HCT116 (cell line): ENCODE measurements at regions not wholly inside any gene's neighbourhood (a gene's known extent, or its start where the extent isn't known, plus 50 kb on each side); places are given as distances from the start of the nearest gene placed in this dataset.

Experiments
- ATAC-seq: fragments of 200-7000 bp; cut with Tn5 transposase; 2 replicates; pipeline ENCODE4 v1.9.1; 2020; ENCODE audit warnings: mild to moderate bottlenecking, moderate library complexity
- BruUV-seq: library from RNA; stranded (reverse); fragments of 400-500 nt; replicated peaks from 2 replicates; lab custom pipeline; 2021; lab: Mats Ljungman, UMichigan
- CTCF ChIA-PET: fragments of 300-600 bp; sonication (Branson Sonifier 250); formaldehyde crosslinking; loops from one replicate; lab custom pipeline; 2021; ENCODE audit warnings: antibody characterized with exemption; lab: Charles Lee
- POLR2A ChIA-PET: fragments of 300-600, 350-600 bp; sonication (Branson Sonifier 250); formaldehyde crosslinking; loops from one replicate; lab custom pipeline; 2021; ENCODE audit warnings: antibody characterized with exemption; lab: Charles Lee
- RAD21 ChIA-PET, 2 experiments: fragments of 300-600 bp; sonication (Branson Sonifier 250); formaldehyde crosslinking; loops; one replicate each; lab custom pipeline; 2023; ENCODE audit warnings: low total read pairs in 2 of 2; ENCODE audit not compliant: uncharacterized antibody in 2 of 2, unreplicated experiment in 2 of 2, low non-redundant PET in 1 of 2; lab: Charles Lee
- DNase-seq: peaks from one replicate; pipeline ENCODE4 v3.0.0-alpha.2; 2010; ENCODE audit warnings: low read depth, low spot score
- H2AFZ ChIP-seq: fragments of 200-600 bp; shearing (Covaris generic), sonication (generic); 2 replicates; pipeline ENCODE4 v1.6.1; 2017; ENCODE audit warnings: low read depth, mixed run types, mixed read lengths, antibody characterized with exemption, low read length; ENCODE audit not compliant: poor library complexity, severe bottlenecking
- H3K27ac ChIP-seq: 2 replicates; pipeline ENCODE4 v1.5.1; 2012; ENCODE audit warnings: low read depth, low read length
- H3K27me3 ChIP-seq: fragments of 200-600 bp; sonication (generic); 2 replicates; pipeline ENCODE4 v1.6.1; 2016; ENCODE audit warnings: mixed run types, low read length, mixed read lengths; ENCODE audit not compliant: insufficient read depth
- H3K36me3 ChIP-seq, 2 experiments: fragments of 200-500 bp in 1 of 2; fragments of 200-600 bp in 1 of 2; sonication (Bioruptor generic) in 1 of 2; sonication (generic) in 1 of 2; 2 replicates each; pipeline versions ENCODE4 v1.5.1 to v1.6.1; 2014 to 2016; ENCODE audit warnings: low read length in 2 of 2, inconsistent platforms in 1 of 2, mixed read lengths in 1 of 2, mixed run types in 1 of 2; ENCODE audit not compliant: insufficient read depth in 2 of 2, control insufficient read depth in 1 of 2
- H3K4me1 ChIP-seq, 2 experiments: fragments of 200-600 bp in 1 of 2; sonication (generic) in 1 of 2; 2 replicates each; pipeline versions ENCODE4 v1.5.1 to v1.6.1; 2012 to 2017; ENCODE audit warnings: low read length in 2 of 2, inconsistent platforms in 1 of 2, mild to moderate bottlenecking in 1 of 2, mixed read lengths in 1 of 2, mixed run types in 1 of 2, moderate library complexity in 1 of 2; ENCODE audit not compliant: insufficient read depth in 2 of 2, control insufficient read depth in 1 of 2
- H3K4me2 ChIP-seq: fragments of 200-600 bp; sonication (generic); 2 replicates; pipeline ENCODE4 v1.6.1; 2017; ENCODE audit warnings: mixed run types, low read length, mixed read lengths
- H3K4me3 ChIP-seq, 2 experiments: fragments of 200-600 bp in 1 of 2; sonication (generic) in 1 of 2; replicated peaks in 1 of 2; 2 replicates each; pipeline ENCODE4 v1.5.1; 2011 to 2016; ENCODE audit warnings: low read length in 2 of 2, control low read depth in 1 of 2, low read depth in 1 of 2, mild to moderate bottlenecking in 1 of 2, mixed read lengths in 1 of 2, mixed run types in 1 of 2
- H3K79me2 ChIP-seq: fragments of 200-600 bp; sonication (generic); 2 replicates; pipeline ENCODE4 v1.6.1; 2017; ENCODE audit warnings: mild to moderate bottlenecking, mixed run types, low read length, moderate library complexity, mixed read lengths; ENCODE audit not compliant: insufficient read depth
- H3K9ac ChIP-seq: fragments of 200-600 bp; sonication (generic); 2 replicates; pipeline ENCODE4 v1.6.1; 2016; ENCODE audit warnings: low read length, mixed read lengths
- H3K9me2 ChIP-seq: fragments of 200-600 bp; sonication (generic), shearing (Covaris generic); 2 replicates; pipeline ENCODE4 v1.6.1; 2017; ENCODE audit warnings: mixed run types, mild to moderate bottlenecking, moderate library complexity; ENCODE audit not compliant: insufficient read depth
- H3K9me3 ChIP-seq, 2 experiments: fragments of 200-500 bp in 1 of 2; fragments of 200-600 bp in 1 of 2; sonication (Bioruptor generic) in 1 of 2; sonication (generic) in 1 of 2; 2 replicates each; pipeline ENCODE4 v1.6.1; 2014 to 2017; ENCODE audit warnings: low read length in 2 of 2, mixed read lengths in 2 of 2, inconsistent platforms in 1 of 2, low read depth in 1 of 2, mild to moderate bottlenecking in 1 of 2, mixed run types in 1 of 2, moderate library complexity in 1 of 2; ENCODE audit not compliant: control insufficient read depth in 1 of 2, insufficient read depth in 1 of 2
- H4K20me1 ChIP-seq: fragments of 200-600 bp; sonication (generic), shearing (Covaris generic); 2 replicates; pipeline ENCODE4 v1.6.1; 2017; ENCODE audit warnings: mixed run types, mild to moderate bottlenecking, moderate library complexity; ENCODE audit not compliant: insufficient read depth
- CBX3 ChIP-seq: IDR thresholded peaks from 2 replicates; pipeline ENCODE4 v1.6.1; 2012; ENCODE audit warnings: low read depth
- EGR1 ChIP-seq: IDR thresholded peaks from 2 replicates; pipeline ENCODE4 v1.6.1; 2012; ENCODE audit warnings: low read depth
- EZH2 ChIP-seq: fragments of 200-600 bp; sonication (generic); IDR thresholded peaks from 2 replicates; pipeline ENCODE4 v1.6.1; 2017; ENCODE audit warnings: antibody characterized with exemption, mixed run types
- JUND ChIP-seq: IDR thresholded peaks from 2 replicates; pipeline ENCODE4 v1.6.1; 2012
- POLR2A ChIP-seq: IDR thresholded peaks from 2 replicates; pipeline ENCODE4 v1.7.0; 2011; ENCODE audit warnings: borderline replicate concordance; ENCODE audit not compliant: insufficient read depth, insufficient read length; ENCODE audit errors: extremely low read depth
- POLR2AphosphoS5 ChIP-seq: IDR thresholded peaks from 2 replicates; pipeline ENCODE4 v1.6.1; 2011; ENCODE audit warnings: mild to moderate bottlenecking, low read depth, low read length, moderate library complexity
- RAD21 ChIP-seq: IDR thresholded peaks from 2 replicates; pipeline ENCODE4 v1.6.1; 2012; ENCODE audit warnings: low read depth, mild to moderate bottlenecking
- SIN3A ChIP-seq: IDR thresholded peaks from 2 replicates; pipeline ENCODE4 v1.6.1; 2012; ENCODE audit warnings: low read depth
- TCF7L2 ChIP-seq: IDR thresholded peaks from 2 replicates; pipeline ENCODE4 v1.7.0; 2011; ENCODE audit warnings: borderline replicate concordance, inconsistent platforms; ENCODE audit not compliant: insufficient read depth, insufficient read length; ENCODE audit errors: extremely low read depth
- YY1 ChIP-seq: IDR thresholded peaks from 2 replicates; pipeline ENCODE4 v1.6.1; 2011; ENCODE audit warnings: low read length, low read depth, moderate library complexity, mild to moderate bottlenecking; ENCODE audit not compliant: insufficient replicate concordance; ENCODE audit errors: extremely low read depth
- ZFX ChIP-seq: fragments of 450-650 bp; IDR thresholded peaks from 2 replicates; pipeline ENCODE4 v1.6.1; 2017
- ZNF274 ChIP-seq: fragments of 200-500 bp; sonication (Bioruptor generic); IDR thresholded peaks from 2 replicates; pipeline ENCODE4 v1.6.1; 2014; ENCODE audit warnings: mild to moderate bottlenecking, low read depth, low read length, inconsistent platforms
- intact Hi-C: fragments of 100-400 bp; cut with micrococcal nuclease; formaldehyde crosslinking; loops from 2 replicates; pipeline ENCODE4 v1.10.0; 2022
- TF ChIP-seq, protein P1 (sequence below): IDR thresholded peaks from 2 replicates; pipeline ENCODE4 v1.6.1; 2012
- TF ChIP-seq, protein P2 (sequence below): IDR thresholded peaks from 2 replicates; pipeline ENCODE4 v1.6.1; 2012; ENCODE audit warnings: low read depth
- TF ChIP-seq, protein P3 (sequence below): IDR thresholded peaks from 2 replicates; pipeline ENCODE4 v1.6.1; 2012

DNA sequence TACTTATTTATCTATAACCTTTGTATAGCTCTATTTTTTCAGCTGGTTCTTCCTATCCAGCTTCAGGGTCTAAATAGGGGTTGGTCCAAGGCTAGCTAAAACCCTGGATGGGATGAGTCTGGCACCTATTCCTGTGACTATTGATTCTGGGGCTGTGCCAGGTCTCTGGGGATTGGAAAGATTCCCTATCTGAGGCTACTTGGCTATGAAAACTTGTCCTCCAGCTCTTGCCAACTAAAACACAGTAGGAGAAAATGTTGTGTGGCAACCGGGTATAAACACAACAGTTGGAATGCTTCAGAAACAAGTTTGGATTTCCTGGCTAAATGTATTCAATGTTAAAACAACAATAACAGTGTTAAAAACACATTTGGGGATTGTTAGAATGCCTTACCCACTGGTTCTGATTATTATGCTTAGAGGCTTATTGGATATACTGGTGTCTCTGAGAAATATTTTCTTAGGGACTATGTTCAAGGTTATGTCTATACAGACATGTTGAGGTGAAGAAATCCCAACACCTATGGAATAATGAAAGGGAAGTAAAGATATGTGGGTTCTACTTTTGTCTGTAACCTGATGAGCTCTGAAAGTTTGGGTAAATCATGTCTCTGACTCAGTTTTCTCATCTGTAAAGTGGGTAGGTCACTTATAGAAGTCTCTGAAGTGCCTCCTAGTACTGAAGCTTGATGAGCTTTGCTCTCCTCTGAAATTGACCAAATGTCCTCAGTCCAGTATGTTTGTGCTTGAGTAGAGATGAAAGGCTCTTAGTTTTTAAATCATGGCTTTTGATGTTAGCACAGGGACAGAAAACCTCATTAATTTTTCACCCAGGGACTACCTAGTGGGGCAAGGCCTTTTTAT is 460.7 kb downstream of the MTX2 start:
- H2AFZ ChIP-seq = no peak overlapping the region
- intact Hi-C loops = no loop called here
- H3K9me2 ChIP-seq = no peaks in the 10 kb centered on the region
- DNase-seq = no peak
- no peaks in the 10 kb centered on the region for H4K20me1 ChIP-seq
- H3K27me3 ChIP-seq = peaks cover 58% of the 10 kb centered on the region
- no peak overlapping the region for H3K4me2 ChIP-seq
- no peak for ATAC-seq
- POLR2A ChIA-PET = interaction anchor here (0.5 kb wide), 1 partner anchor 356 kb away, joined by 4 read pairs; no protein-coding TSS in a partner anchor
- peaks cover 0 to 2% of the 10 kb centered on the region in 2 experiments; a peak in 1 of 4 replicates for H3K4me1 ChIP-seq
- H3K36me3 ChIP-seq = no peaks in the 10 kb centered on the region
- CTCF ChIA-PET = no interaction called here
- no TSS peak for BruUV-seq
- no peak for TF ChIP-seq CBX3
- no peak for TF ChIP-seq EZH2
- TF ChIP-seq RAD21 = no peak
- TF ChIP-seq, protein P1, sequence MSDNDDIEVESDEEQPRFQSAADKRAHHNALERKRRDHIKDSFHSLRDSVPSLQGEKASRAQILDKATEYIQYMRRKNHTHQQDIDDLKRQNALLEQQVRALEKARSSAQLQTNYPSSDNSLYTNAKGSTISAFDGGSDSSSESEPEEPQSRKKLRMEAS = no peak
- no peak for TF ChIP-seq POLR2AphosphoS5
- H3K79me2 ChIP-seq = no peaks in the 10 kb centered on the region
- H3K4me3 ChIP-seq = no peak overlapping the region
- no peaks in the 10 kb centered on the region for H3K9me3 ChIP-seq
- no peak overlapping the region for H3K27ac ChIP-seq
- RAD21 ChIA-PET = no interaction called here
- H3K9ac ChIP-seq = no peak overlapping the region

DNA sequence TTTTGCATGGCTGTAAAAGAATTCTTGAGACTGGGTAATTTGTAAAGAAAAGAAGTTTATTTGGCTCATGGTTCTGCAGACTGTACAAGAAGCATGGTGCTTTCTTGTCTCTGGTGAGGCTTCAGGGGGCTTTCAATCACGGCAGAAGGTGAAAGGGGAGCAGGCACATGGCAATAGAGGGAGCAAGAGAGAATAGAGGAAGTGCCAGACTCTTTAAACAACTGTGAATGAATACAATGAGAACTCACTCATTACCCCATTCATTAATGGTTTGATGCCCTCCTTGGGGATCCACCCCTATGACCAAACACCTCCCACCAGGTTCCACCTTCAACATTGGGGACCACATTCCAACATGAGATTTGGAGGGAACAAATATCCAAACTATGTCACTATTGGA is 463.5 kb downstream of the MTX2 start:
- H3K9me2 ChIP-seq = no peaks in the 10 kb centered on the region
- RAD21 ChIA-PET = no interaction called here
- ATAC-seq (no peak), DNase-seq (no peak)
- no peaks in the 10 kb centered on the region for H4K20me1 ChIP-seq
- H3K79me2 ChIP-seq = no peaks in the 10 kb centered on the region
- no peak overlapping the region for H3K27ac ChIP-seq
- no peak overlapping the region for H3K9ac ChIP-seq
- H2AFZ ChIP-seq = no peak overlapping the region
- peaks cover 42% of the 10 kb centered on the region for H3K27me3 ChIP-seq
- no peak for TF ChIP-seq YY1
- no peak for TF ChIP-seq ZFX
- no peak for TF ChIP-seq EZH2
- TF ChIP-seq POLR2A = no peak
- TF ChIP-seq JUND = no peak
- TF ChIP-seq, protein P1 = no peak
- TF ChIP-seq, protein P2, sequence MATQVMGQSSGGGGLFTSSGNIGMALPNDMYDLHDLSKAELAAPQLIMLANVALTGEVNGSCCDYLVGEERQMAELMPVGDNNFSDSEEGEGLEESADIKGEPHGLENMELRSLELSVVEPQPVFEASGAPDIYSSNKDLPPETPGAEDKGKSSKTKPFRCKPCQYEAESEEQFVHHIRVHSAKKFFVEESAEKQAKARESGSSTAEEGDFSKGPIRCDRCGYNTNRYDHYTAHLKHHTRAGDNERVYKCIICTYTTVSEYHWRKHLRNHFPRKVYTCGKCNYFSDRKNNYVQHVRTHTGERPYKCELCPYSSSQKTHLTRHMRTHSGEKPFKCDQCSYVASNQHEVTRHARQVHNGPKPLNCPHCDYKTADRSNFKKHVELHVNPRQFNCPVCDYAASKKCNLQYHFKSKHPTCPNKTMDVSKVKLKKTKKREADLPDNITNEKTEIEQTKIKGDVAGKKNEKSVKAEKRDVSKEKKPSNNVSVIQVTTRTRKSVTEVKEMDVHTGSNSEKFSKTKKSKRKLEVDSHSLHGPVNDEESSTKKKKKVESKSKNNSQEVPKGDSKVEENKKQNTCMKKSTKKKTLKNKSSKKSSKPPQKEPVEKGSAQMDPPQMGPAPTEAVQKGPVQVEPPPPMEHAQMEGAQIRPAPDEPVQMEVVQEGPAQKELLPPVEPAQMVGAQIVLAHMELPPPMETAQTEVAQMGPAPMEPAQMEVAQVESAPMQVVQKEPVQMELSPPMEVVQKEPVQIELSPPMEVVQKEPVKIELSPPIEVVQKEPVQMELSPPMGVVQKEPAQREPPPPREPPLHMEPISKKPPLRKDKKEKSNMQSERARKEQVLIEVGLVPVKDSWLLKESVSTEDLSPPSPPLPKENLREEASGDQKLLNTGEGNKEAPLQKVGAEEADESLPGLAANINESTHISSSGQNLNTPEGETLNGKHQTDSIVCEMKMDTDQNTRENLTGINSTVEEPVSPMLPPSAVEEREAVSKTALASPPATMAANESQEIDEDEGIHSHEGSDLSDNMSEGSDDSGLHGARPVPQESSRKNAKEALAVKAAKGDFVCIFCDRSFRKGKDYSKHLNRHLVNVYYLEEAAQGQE = no peak
- no peak for TF ChIP-seq TCF7L2
- no peak for TF ChIP-seq EGR1
- TF ChIP-seq, protein P3, sequence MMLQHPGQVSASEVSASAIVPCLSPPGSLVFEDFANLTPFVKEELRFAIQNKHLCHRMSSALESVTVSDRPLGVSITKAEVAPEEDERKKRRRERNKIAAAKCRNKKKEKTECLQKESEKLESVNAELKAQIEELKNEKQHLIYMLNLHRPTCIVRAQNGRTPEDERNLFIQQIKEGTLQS = no peak
- TF ChIP-seq SIN3A = no peak
- TF ChIP-seq ZNF274 = no peak
- CTCF ChIA-PET = no interaction called here
- H3K4me1 ChIP-seq = peaks cover 0 to 2% of the 10 kb centered on the region in 2 experiments; a peak in 1 of 4 replicates
- no peaks in the 10 kb centered on the region for H3K36me3 ChIP-seq
- BruUV-seq = no TSS peak
- POLR2A ChIA-PET = no interaction called here
- H3K4me3 ChIP-seq = no peak overlapping the region
- H3K9me3 ChIP-seq = no peaks in the 10 kb centered on the region
- H3K4me2 ChIP-seq = no peak overlapping the region
- intact Hi-C loops = no loop called here
